ENCODE measurements at regions not wholly inside any gene's neighbourhood (a gene's known extent, or its start where the extent isn't known, plus 50 kb on each side); places are given as distances from the start of the nearest gene placed in this dataset.

DNA sequence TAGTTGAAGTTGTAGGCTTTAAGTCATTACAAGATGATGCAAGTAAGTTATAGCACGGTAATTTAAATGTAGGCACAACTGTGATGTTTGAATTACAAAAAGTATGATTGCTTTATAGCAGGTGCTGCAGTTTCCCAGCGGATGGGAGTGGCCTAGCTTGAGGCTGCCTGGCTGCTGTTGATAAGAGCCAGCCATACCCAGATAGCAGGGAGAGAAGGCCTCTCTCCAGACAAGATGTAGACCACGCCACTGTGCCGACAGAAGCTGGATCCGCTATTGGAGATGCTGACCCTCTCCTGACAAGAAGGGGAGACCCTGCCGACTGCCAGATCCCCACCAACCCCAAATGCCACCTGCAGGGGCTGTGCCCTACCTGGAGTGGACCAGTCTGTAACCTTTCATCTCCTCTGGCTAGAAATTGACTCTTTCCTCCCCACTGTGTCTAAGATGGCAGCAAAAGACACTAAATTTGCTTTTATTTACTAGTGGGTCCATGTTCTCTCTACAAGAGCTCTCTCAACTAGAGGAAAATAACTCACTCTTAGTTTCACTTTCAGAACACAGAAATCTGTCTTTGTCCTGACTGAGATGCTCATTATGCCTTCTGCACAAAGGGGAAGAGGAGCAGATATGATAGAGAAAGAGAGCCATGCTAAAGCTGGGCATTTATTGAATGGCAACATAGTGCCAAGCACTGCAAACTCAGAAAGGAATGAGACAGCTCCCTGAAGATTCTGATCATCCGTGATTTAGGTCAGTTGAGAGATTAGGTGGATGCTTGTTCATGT lies 127.9 kb downstream of the URB2 start:
- H3K4me3 ChIP-seq (ENCODE audit: low read length) = no peak overlapping the region
- DNase-seq (ENCODE audit: low read depth) = no peak
- TF ChIP-seq, protein P1, sequence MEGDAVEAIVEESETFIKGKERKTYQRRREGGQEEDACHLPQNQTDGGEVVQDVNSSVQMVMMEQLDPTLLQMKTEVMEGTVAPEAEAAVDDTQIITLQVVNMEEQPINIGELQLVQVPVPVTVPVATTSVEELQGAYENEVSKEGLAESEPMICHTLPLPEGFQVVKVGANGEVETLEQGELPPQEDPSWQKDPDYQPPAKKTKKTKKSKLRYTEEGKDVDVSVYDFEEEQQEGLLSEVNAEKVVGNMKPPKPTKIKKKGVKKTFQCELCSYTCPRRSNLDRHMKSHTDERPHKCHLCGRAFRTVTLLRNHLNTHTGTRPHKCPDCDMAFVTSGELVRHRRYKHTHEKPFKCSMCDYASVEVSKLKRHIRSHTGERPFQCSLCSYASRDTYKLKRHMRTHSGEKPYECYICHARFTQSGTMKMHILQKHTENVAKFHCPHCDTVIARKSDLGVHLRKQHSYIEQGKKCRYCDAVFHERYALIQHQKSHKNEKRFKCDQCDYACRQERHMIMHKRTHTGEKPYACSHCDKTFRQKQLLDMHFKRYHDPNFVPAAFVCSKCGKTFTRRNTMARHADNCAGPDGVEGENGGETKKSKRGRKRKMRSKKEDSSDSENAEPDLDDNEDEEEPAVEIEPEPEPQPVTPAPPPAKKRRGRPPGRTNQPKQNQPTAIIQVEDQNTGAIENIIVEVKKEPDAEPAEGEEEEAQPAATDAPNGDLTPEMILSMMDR (conservative IDR thresholded peaks at IDR 0.05; ENCODE audit: low read depth, low read length) = no peak

DNA sequence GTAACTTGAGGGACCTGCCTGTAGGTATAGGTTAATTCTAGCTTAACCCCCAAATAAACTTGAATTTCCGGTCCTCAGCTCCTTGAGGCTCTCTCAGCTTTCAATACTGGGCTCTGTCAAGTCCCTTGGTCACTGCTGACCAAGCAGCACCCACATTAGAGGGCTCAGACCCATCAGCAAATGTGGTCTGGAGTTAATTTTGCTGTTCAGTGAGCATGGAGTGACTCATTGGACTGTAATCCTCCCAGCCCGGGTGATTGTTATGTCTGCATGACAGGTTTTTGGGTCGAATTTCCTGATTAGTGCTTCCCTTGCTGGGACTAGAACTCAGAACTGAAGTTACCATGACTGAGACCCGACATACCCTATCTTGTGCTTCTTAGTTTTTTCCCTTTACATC lies 130.6 kb downstream of the URB2 start:
- no peak overlapping the region for H3K4me3 ChIP-seq (ENCODE audit: low read length)
- DNase-seq (ENCODE audit: low read depth) = peak; percentile 86
- TF ChIP-seq, protein P1 (conservative IDR thresholded peaks at IDR 0.05; ENCODE audit: low read depth, low read length) = no peak

DNA sequence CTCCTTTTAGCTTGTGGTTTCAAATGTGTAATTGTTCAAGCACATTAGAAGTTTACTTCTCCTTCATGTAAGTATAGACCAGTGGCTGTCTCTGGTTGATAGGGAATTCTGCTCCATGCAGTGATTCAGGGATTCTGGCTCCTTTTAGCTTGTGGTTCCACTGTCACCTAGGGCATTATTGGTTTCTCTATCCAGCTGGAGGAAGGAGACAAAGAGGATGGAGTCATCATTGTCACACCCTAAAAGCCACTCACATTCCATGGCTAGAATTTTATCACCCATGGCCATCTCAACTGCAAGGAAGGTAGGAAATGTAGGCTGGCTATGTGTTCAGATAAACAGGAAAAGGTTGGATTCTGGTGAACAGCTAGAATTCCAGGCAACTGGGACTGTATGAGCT lies 131.2 kb downstream of the URB2 start:
- TF ChIP-seq, protein P1 (conservative IDR thresholded peaks at IDR 0.05; ENCODE audit: low read depth, low read length) = no peak
- no peak overlapping the region for H3K4me3 ChIP-seq (ENCODE audit: low read length)
- DNase-seq (ENCODE audit: low read depth) = no peak

DNA sequence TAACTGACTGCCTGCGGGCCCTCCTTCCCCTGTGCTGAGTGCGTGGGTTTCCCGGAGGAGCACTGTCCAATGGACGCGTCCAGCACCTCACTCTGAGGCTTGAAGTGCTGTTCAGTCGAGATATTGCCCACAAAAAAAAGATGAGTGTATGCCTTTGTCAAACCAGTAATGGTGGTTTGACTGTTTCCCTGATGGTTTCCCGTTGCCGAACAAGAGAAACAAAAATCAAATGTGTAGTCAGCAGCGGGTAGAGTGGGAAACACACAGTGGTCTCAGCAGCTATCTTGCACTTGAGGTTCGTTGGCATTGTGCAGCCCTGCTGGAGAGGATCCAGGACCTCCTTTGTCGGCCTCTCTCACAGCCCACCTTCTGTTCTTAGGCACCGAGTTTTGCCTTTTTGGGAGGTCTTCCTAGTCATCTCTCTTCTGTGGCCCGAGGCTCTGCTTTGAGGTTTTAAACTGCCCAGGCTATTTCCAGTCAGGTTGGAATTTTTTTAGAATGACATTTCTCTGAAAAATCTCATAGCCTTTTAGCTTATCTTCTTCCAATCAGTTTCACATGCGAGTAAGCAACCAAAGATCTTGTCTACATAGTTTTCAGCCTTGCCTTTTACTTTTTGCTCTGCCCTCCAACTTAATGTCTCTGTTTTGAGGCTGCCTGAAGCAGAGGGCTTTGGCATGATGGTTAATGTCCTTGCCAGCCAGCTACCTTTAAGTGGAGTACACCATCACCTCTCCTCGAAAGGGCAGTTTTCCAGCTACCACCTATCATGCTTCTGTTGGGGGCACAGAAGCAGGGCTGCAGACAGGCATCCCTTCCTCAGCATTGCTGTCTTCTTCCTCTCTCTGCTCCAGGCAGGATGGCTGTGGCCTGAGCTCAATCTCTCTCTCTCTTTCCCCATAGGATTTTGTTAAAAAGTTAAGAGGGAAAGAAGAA lies 132.3 kb downstream of the URB2 start:
- no peak for DNase-seq (ENCODE audit: low read depth)
- TF ChIP-seq, protein P1 (conservative IDR thresholded peaks at IDR 0.05; ENCODE audit: low read depth, low read length) = no peak

GRCh38 chr1:229759037-229759435 lies 133.0 kb downstream of the URB2 start:
- DNase-seq (ENCODE audit: low read depth) = no peak
- TF ChIP-seq, protein P1 (conservative IDR thresholded peaks at IDR 0.05; ENCODE audit: low read depth, low read length) = no peak
- H3K4me3 ChIP-seq (ENCODE audit: low read length) = no peak overlapping the region

More for the DNA sequence above, 132.3 kb downstream of the URB2 start:
- H3K4me3 ChIP-seq (ENCODE audit: low read length) = no peak overlapping the region

DNA sequence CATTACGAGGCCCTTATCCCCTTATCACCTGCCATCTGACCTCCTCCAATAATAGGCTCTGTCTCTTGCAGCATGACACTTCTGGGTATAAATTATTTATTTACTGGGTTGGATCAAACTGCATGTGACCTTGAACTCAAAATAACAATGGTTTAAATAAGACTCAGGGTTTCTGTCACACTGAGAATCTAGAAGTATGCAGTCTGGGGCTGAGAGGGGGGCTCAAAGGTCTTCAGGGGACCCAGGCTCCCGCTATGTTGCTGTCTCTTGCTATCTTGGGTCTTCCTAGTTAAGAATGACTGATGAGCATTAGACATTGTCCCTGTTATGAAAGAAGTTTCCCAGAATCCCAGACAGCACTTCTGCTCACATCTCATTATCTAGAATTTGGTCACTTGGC lies 133.5 kb downstream of the URB2 start:
- H3K4me3 ChIP-seq (ENCODE audit: low read length) = no peak overlapping the region
- TF ChIP-seq, protein P1 (conservative IDR thresholded peaks at IDR 0.05; ENCODE audit: low read depth, low read length) = no peak
- no peak for DNase-seq (ENCODE audit: low read depth)
